Gastrocnemius medialis (tissue), 4 donors: ENCODE measurements at regions not wholly inside any gene's neighbourhood (a gene's known extent, or its start where the extent isn't known, plus 50 kb on each side); places are given as distances from the start of the nearest gene placed in this dataset.

ENCODE experiments used
- CTCF ChIP-seq, 5 experiments: fragments of 450-650 bp in 3 of 5; fragments of 200-600 bp in 2 of 5; sonication (generic) in 2 of 5; IDR thresholded peaks in 4 of 5; conservative IDR thresholded peaks in 1 of 5; 1 replicate in 4 of 5; 2 replicates in 1 of 5; pipeline ENCODE4 v1.5.1; 2016 to 2019; ENCODE audit warnings: antibody characterized with exemption in 5 of 5, mild to moderate bottlenecking in 3 of 5, moderate library complexity in 3 of 5
- POLR2A ChIP-seq, 2 donors: fragments of 450-650 bp; IDR thresholded peaks; one replicate each; pipeline ENCODE4 v1.6.1; 2017; ENCODE audit warnings: antibody characterized with exemption in 2 of 2, mild to moderate bottlenecking in 2 of 2, moderate library complexity in 2 of 2

DNA sequence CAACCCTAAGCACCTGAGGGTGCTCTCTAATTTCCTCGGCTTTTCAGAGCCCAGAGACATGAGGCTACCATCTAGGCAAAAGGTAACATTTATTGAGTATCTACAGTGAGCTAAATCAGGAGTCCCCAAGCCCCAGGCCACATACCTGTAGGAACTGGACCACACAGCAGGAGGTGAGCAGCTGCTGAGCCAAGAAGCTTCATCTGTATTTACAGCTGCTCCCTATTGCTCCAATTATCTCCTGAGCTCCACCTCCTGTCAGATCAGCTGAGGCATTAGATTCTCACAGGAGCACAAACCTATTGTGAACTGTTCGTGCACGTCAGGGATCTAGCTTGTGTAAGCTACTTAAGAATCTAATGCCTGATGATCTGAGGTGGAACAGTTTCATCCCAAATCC lies 70.2 kb downstream of the RND3 start:
- no peak for TF ChIP-seq POLR2A (IDR thresholded peaks at IDR 0.05)
- no peak for TF ChIP-seq CTCF (IDR thresholded peaks at IDR 0.05 in 4 of 5, conservative IDR thresholded peaks at IDR 0.05 in 1 of 5)
